GM12878 (cell line): ENCODE measurements at regions not wholly inside any gene's neighbourhood (a gene's known extent, or its start where the extent isn't known, plus 50 kb on each side); places are given as distances from the start of the nearest gene placed in this dataset.

Source experiments
- CEBPB ChIP-seq, 2 experiments: fragments of 150-350 bp in 1 of 2; IDR thresholded peaks; 2 replicates each; pipeline ENCODE4 v1.6.1; 2012 to 2014; ENCODE audit warnings: low read depth in 2 of 2, low read length in 2 of 2, borderline replicate concordance in 1 of 2, inconsistent platforms in 1 of 2
- CREM ChIP-seq: IDR thresholded peaks from 2 replicates; pipeline ENCODE4 v1.6.1; 2014; ENCODE audit warnings: antibody characterized with exemption, low read depth
- E4F1 ChIP-seq: fragments of 450-650 bp; IDR thresholded peaks from 2 replicates; pipeline ENCODE4 v1.6.1; 2018; ENCODE audit warnings: borderline replicate concordance, mild to moderate bottlenecking; ENCODE audit not compliant: partially characterized antibody
- EED ChIP-seq: sonication (generic); IDR thresholded peaks from 2 replicates; pipeline ENCODE4 v1.6.1; 2016; ENCODE audit warnings: antibody characterized with exemption, low read depth
- EGR1 ChIP-seq, 2 experiments: IDR thresholded peaks; 1 replicate in 1 of 2; 2 replicates in 1 of 2; pipeline ENCODE4 v1.6.1; 2011 to 2012; ENCODE audit warnings: low read depth in 2 of 2, low read length in 2 of 2, borderline replicate concordance in 1 of 2, mild to moderate bottlenecking in 1 of 2, moderate library complexity in 1 of 2
- EP300 ChIP-seq, 2 experiments: fragments of 150-350 bp in 1 of 2; IDR thresholded peaks; 2 replicates each; pipeline ENCODE4 v1.6.1; 2011 to 2012; ENCODE audit warnings: low read depth in 2 of 2, low read length in 2 of 2, borderline replicate concordance in 1 of 2, improper control_type of control experiment in 1 of 2, inconsistent platforms in 1 of 2; ENCODE audit not compliant: control insufficient read depth in 1 of 2
- ETV6 ChIP-seq, 2 experiments: fragments of 450-650 bp in 1 of 2; IDR thresholded peaks in 1 of 2; conservative IDR thresholded peaks in 1 of 2; 2 replicates each; pipeline ENCODE4 v1.6.1; 2014; ENCODE audit warnings: antibody characterized with exemption in 1 of 2, borderline replicate concordance in 1 of 2, low read depth in 1 of 2, mild to moderate bottlenecking in 1 of 2, moderate library complexity in 1 of 2
- FOS ChIP-seq: IDR thresholded peaks from 3 replicates; pipeline ENCODE4 v1.6.1; 2011; ENCODE audit warnings: borderline replicate concordance; ENCODE audit not compliant: insufficient read length; ENCODE audit errors: extremely low read depth
- IKZF2 ChIP-seq, 2 experiments: fragments of 450-650 bp; IDR thresholded peaks; 2 replicates each; pipeline ENCODE4 v1.6.1; 2017; ENCODE audit warnings: mild to moderate bottlenecking in 2 of 2, moderate library complexity in 2 of 2
- MYC ChIP-seq: IDR thresholded peaks from 2 replicates; pipeline ENCODE4 v1.6.1; 2011; ENCODE audit warnings: mild to moderate bottlenecking, low read length, moderate library complexity, inconsistent platforms; ENCODE audit not compliant: insufficient read depth, insufficient replicate concordance, insufficient read length, severe bottlenecking
- NFYA ChIP-seq: IDR thresholded peaks from 2 replicates; pipeline ENCODE4 v1.6.1; 2011; ENCODE audit warnings: low read depth, mild to moderate bottlenecking, low read length, improper control_type of control experiment, borderline replicate concordance
- PBX3 ChIP-seq: IDR thresholded peaks from 2 replicates; pipeline ENCODE4 v1.6.1; 2011; ENCODE audit warnings: mild to moderate bottlenecking, low read depth, low read length, moderate library complexity; ENCODE audit not compliant: insufficient replicate concordance
- POLR2AphosphoS5 ChIP-seq: IDR thresholded peaks from 2 replicates; pipeline ENCODE4 v1.6.1; 2011; ENCODE audit warnings: mild to moderate bottlenecking, low read length, inconsistent platforms
- SUPT20H ChIP-seq: IDR thresholded peaks from 2 replicates; pipeline ENCODE4 v1.6.1; 2011; ENCODE audit warnings: low read depth, mild to moderate bottlenecking, low read length, moderate library complexity, borderline replicate concordance; ENCODE audit not compliant: control insufficient read depth
- TCF3 ChIP-seq: IDR thresholded peaks from 2 replicates; pipeline ENCODE4 v1.6.1; 2012; ENCODE audit warnings: low read depth, mild to moderate bottlenecking, low read length, borderline replicate concordance; ENCODE audit not compliant: insufficient read depth
- TCF7 ChIP-seq: IDR thresholded peaks from 2 replicates; pipeline ENCODE4 v1.6.1; 2014; ENCODE audit warnings: antibody characterized with exemption, borderline replicate concordance
- ZBTB4 ChIP-seq: fragments of 450-650 bp; formaldehyde crosslinking; IDR thresholded peaks from 2 replicates; pipeline ENCODE4 v1.4.0; 2022; ENCODE audit warnings: mild to moderate bottlenecking, moderate library complexity
- ZNF24 ChIP-seq: fragments of 450-650 bp; IDR thresholded peaks from 2 replicates; pipeline ENCODE4 v1.6.1; 2017; ENCODE audit warnings: antibody characterized with exemption, mild to moderate bottlenecking
- ZNF274 ChIP-seq: IDR thresholded peaks from one replicate; pipeline ENCODE4 v1.8.0; 2011; ENCODE audit not compliant: insufficient read length, insufficient read depth
- TF ChIP-seq, protein P1 (sequence below): IDR thresholded peaks from 2 replicates; pipeline ENCODE4 v1.6.1; 2012; ENCODE audit warnings: low read depth, low read length, improper control_type of control experiment
- TF ChIP-seq, protein P2 (sequence below): IDR thresholded peaks from 2 replicates; pipeline ENCODE4 v1.6.1; 2011; ENCODE audit warnings: low read depth, mild to moderate bottlenecking, low read length, moderate library complexity, borderline replicate concordance; ENCODE audit errors: extremely low read depth

GRCh38 chr5:173697931-173698579 is 81.6 kb upstream of the BOD1 start (continued):
- TF ChIP-seq E4F1: no peak
- peak; percentile 56; the same call in 1 of the 2 replicates for TF ChIP-seq CREM
- peak in 1 of 2 experiments; percentile 33; a peak in 1 of 3 replicates for TF ChIP-seq EGR1 (IDR thresholded peaks at IDR 0.05; ENCODE audit: borderline replicate concordance in 1 of 2, low read depth in 2 of 2, low read length in 2 of 2)
- no peak for TF ChIP-seq POLR2AphosphoS5
- no peak for TF ChIP-seq SUPT20H
- no peak for TF ChIP-seq ZNF24
- no peak for TF ChIP-seq PBX3
- peak in 1 of 2 experiments; percentile 57; a peak in 1 of 4 replicates for TF ChIP-seq EP300 (IDR thresholded peaks at IDR 0.05; ENCODE audit: borderline replicate concordance in 1 of 2, control insufficient read depth in 1 of 2, low read depth in 2 of 2, low read length in 2 of 2)
- no peak for TF ChIP-seq FOS
- peak in 1 of 2 experiments; percentile 11; a peak in 1 of 4 replicates for TF ChIP-seq IKZF2 (IDR thresholded peaks at IDR 0.05)
- TF ChIP-seq EED: peak; percentile 70; the same call in 1 of the 2 replicates
- TF ChIP-seq TCF3: peak; percentile 87
- TF ChIP-seq ZNF274: no peak
- TF ChIP-seq, protein P1, sequence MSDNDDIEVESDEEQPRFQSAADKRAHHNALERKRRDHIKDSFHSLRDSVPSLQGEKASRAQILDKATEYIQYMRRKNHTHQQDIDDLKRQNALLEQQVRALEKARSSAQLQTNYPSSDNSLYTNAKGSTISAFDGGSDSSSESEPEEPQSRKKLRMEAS: no peak
- TF ChIP-seq NFYA: no peak
- no peak for TF ChIP-seq TCF7
- TF ChIP-seq ZBTB4 (CRISPR knock-in tag): no peak
- TF ChIP-seq, protein P2, sequence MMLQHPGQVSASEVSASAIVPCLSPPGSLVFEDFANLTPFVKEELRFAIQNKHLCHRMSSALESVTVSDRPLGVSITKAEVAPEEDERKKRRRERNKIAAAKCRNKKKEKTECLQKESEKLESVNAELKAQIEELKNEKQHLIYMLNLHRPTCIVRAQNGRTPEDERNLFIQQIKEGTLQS: no peak
- TF ChIP-seq MYC: no peak
- TF ChIP-seq CEBPB (IDR thresholded peaks at IDR 0.05; ENCODE audit: borderline replicate concordance in 1 of 2, low read depth in 2 of 2, low read length in 2 of 2): no peak
- peak in 1 of 2 experiments; percentile 65; a peak in 1 of 4 replicates for TF ChIP-seq ETV6 (conservative IDR thresholded peaks at IDR 0.05 in 1 of 2, IDR thresholded peaks at IDR 0.05 in 1 of 2; ENCODE audit: borderline replicate concordance in 1 of 2, low read depth in 1 of 2)
